A549 (cell line): ENCODE measurements at regions not wholly inside any gene's neighbourhood (a gene's known extent, or its start where the extent isn't known, plus 50 kb on each side); places are given as distances from the start of the nearest gene placed in this dataset.

Experiments used
- ATAC-seq, 2 experiments: fragments of 200-7000 bp in 1 of 2; fragments of >200 bp in 1 of 2; cut with Nextera tagmentation in 1 of 2; cut with Tn5 transposase in 1 of 2; 3 replicates each; pipeline versions ENCODE4 v1.8.0 to v1.9.1; 2018 to 2020; ENCODE audit warnings: mild to moderate bottlenecking in 1 of 2, moderate library complexity in 1 of 2
- CTCF ChIA-PET: fragments of 300-600 bp; sonication (Branson Sonifier 250); formaldehyde crosslinking; extraction: SDS; loops from one replicate; lab custom pipeline; 2021; ENCODE audit warnings: antibody characterized with exemption, inconsistent platforms; lab: Yijun Ruan, JAX
- POLR2A ChIA-PET: fragments of 350-600 bp; formaldehyde crosslinking; extraction: SDS; loops from one replicate; lab custom pipeline; 2021; ENCODE audit warnings: antibody characterized with exemption, inconsistent platforms; lab: Yijun Ruan, JAX
- DNase-seq, 2 experiments: peaks; one replicate each; pipeline versions ENCODE4 v3.0.0 to v3.0.0-alpha.2; 2011 to 2016; ENCODE audit warnings: low read depth in 1 of 2, low spot score in 1 of 2
- FAIRE-seq: peaks from 2 replicates; lab custom pipeline; 2011; peaks lifted over from hg19 to GRCh38; lab: Jason Lieb, UNC
- H3K27ac ChIP-seq, 2 experiments: fragments of >200 bp; sonication (Bioruptor Twin); formaldehyde crosslinking; 3 replicates each; pipeline ENCODE4 v1.5.1; 2016 to 2017
- H3K4me1 ChIP-seq: fragments of >200 bp; sonication (Bioruptor Twin); formaldehyde crosslinking; 3 replicates; pipeline ENCODE4 v1.6.1; 2016
- H3K4me2 ChIP-seq: fragments of >200 bp; sonication (Bioruptor Twin); formaldehyde crosslinking; 3 replicates; pipeline ENCODE4 v1.6.1; 2016
- H3K4me3 ChIP-seq: fragments of >200 bp; sonication (Bioruptor Twin); formaldehyde crosslinking; 3 replicates; pipeline ENCODE4 v1.5.1; 2016
- H3K9me3 ChIP-seq: fragments of >200 bp; sonication (Bioruptor Twin); formaldehyde crosslinking; 3 replicates; pipeline ENCODE4 v1.6.1; 2016
- BHLHE40 ChIP-seq: IDR thresholded peaks from 2 replicates; pipeline ENCODE4 v1.6.1; 2012; ENCODE audit warnings: low read depth, low read length, inconsistent platforms
- CBX2 ChIP-seq: fragments of 200-600 bp; sonication (generic); IDR thresholded peaks from 2 replicates; pipeline ENCODE4 v1.6.1; 2016; ENCODE audit warnings: low read depth, mild to moderate bottlenecking, borderline replicate concordance
- EHF ChIP-seq: fragments of 250-450 bp; sonication (Bioruptor Pico); IDR thresholded peaks from 2 replicates; pipeline ENCODE4 v1.5.0; 2020; ENCODE audit warnings: mild to moderate bottlenecking
- EP300 ChIP-seq, 2 experiments: fragments of >200 bp; sonication (Bioruptor Twin); formaldehyde crosslinking; IDR thresholded peaks; 2 replicates in 1 of 2; 3 replicates in 1 of 2; pipeline ENCODE4 v1.6.1; 2016 to 2017
- ESRRA ChIP-seq: fragments of 150-350 bp; IDR thresholded peaks from 2 replicates; pipeline ENCODE4 v1.6.1; 2014; ENCODE audit warnings: mild to moderate bottlenecking, low read length, borderline replicate concordance
- FOSB ChIP-seq: fragments of 250-450 bp; sonication (Bioruptor Pico); IDR thresholded peaks from 2 replicates; pipeline ENCODE4 v1.5.0; 2020; ENCODE audit warnings: mild to moderate bottlenecking, moderate library complexity
- HOXA7 ChIP-seq: fragments of 250-450 bp; sonication (Bioruptor Pico); IDR thresholded peaks from 2 replicates; pipeline ENCODE4 v1.5.0; 2020; ENCODE audit warnings: mild to moderate bottlenecking, moderate library complexity
- HOXB5 ChIP-seq: fragments of 250-450 bp; sonication (Bioruptor Pico); IDR thresholded peaks from 2 replicates; pipeline ENCODE4 v1.5.0; 2020; ENCODE audit warnings: mild to moderate bottlenecking, moderate library complexity
- KDM5A ChIP-seq: fragments of 200-600 bp; sonication (generic); IDR thresholded peaks from 2 replicates; pipeline ENCODE4 v1.6.1; 2016; ENCODE audit warnings: antibody characterized with exemption, mild to moderate bottlenecking
- MYC ChIP-seq: IDR thresholded peaks from 2 replicates; pipeline ENCODE4 v1.6.1; 2012; ENCODE audit warnings: mild to moderate bottlenecking, inconsistent platforms, low read length, improper control_type of control experiment, borderline replicate concordance
- NFE2L2 ChIP-seq: fragments of 150-350 bp; conservative IDR thresholded peaks from 2 replicates; pipeline ENCODE4 v1.6.1; 2014; ENCODE audit warnings: low read length
- NPAS2 ChIP-seq: fragments of 250-450 bp; sonication (Bioruptor Pico); IDR thresholded peaks from 2 replicates; pipeline ENCODE4 v1.8.0; 2022; ENCODE audit warnings: mild to moderate bottlenecking, moderate library complexity, borderline replicate concordance
- NR3C1 ChIP-seq: fragments of >200 bp; sonication (Bioruptor Twin); formaldehyde crosslinking; IDR thresholded peaks from 3 replicates; pipeline ENCODE4 v1.6.1; 2017
- PHF8 ChIP-seq: fragments of 200-600 bp; sonication (generic); IDR thresholded peaks from 2 replicates; pipeline ENCODE4 v1.6.1; 2016; ENCODE audit warnings: low read depth, mild to moderate bottlenecking, antibody characterized with exemption, moderate library complexity, borderline replicate concordance
- POLR2A ChIP-seq: IDR thresholded peaks from 2 replicates; pipeline ENCODE4 v1.6.1; 2012; ENCODE audit warnings: mild to moderate bottlenecking, low read length
- RARB ChIP-seq: fragments of 250-450 bp; sonication (Bioruptor Pico); IDR thresholded peaks from 2 replicates; pipeline ENCODE4 v1.8.0; 2021; ENCODE audit warnings: mild to moderate bottlenecking, moderate library complexity
- RCOR1 ChIP-seq: fragments of 150-350 bp; IDR thresholded peaks from 2 replicates; pipeline ENCODE4 v1.6.1; 2014; ENCODE audit warnings: antibody characterized with exemption, low read length, low read depth
- RFX5 ChIP-seq: fragments of 450-650 bp; IDR thresholded peaks from 2 replicates; pipeline ENCODE4 v1.7.1; 2014; ENCODE audit warnings: antibody characterized with exemption, mild to moderate bottlenecking, moderate library complexity
- RNF2 ChIP-seq: fragments of 200-600 bp; sonication (generic); IDR thresholded peaks from 2 replicates; pipeline ENCODE4 v1.6.1; 2016; ENCODE audit warnings: low read depth, mild to moderate bottlenecking, antibody characterized with exemption, moderate library complexity, borderline replicate concordance
- SMC3 ChIP-seq: fragments of >200 bp; sonication (Bioruptor Twin); formaldehyde crosslinking; IDR thresholded peaks from 3 replicates; pipeline ENCODE4 v1.6.1; 2018; ENCODE audit warnings: inconsistent platforms
- SREBF2 ChIP-seq: fragments of 450-650 bp; IDR thresholded peaks from 2 replicates; pipeline ENCODE4 v1.6.1; 2014; ENCODE audit warnings: mild to moderate bottlenecking, moderate library complexity
- TP53 ChIP-seq: fragments of 250-450 bp; sonication (Bioruptor Pico); IDR thresholded peaks from 2 replicates; pipeline ENCODE4 v1.5.0; 2021; ENCODE audit warnings: mild to moderate bottlenecking, moderate library complexity
- WGBS: methylation state at CpG from one replicate; pipeline ENCODE4 v1.1.6; 2017; ENCODE audit errors: missing lambda C conversion rate; 5-methylcytosine and 5-hydroxymethylcytosine counted together
- TF ChIP-seq, protein P1 (sequence below): fragments of >200 bp; sonication (Bioruptor Twin); formaldehyde crosslinking; IDR thresholded peaks from 2 replicates; pipeline ENCODE4 v1.6.1; 2016
- TF ChIP-seq, protein P2 (sequence below): IDR thresholded peaks from 2 replicates; pipeline ENCODE4 v1.6.1; 2012
- TF ChIP-seq, protein P3 (sequence below): fragments of >200 bp; sonication (Bioruptor Twin); formaldehyde crosslinking; IDR thresholded peaks from 3 replicates; pipeline ENCODE4 v1.6.1; 2016
- TF ChIP-seq, protein P4 (sequence below): fragments of 250-450 bp; sonication (Bioruptor Pico); IDR thresholded peaks from 2 replicates; pipeline ENCODE4 v1.5.0; 2021; ENCODE audit warnings: mild to moderate bottlenecking, moderate library complexity, borderline replicate concordance

DNA sequence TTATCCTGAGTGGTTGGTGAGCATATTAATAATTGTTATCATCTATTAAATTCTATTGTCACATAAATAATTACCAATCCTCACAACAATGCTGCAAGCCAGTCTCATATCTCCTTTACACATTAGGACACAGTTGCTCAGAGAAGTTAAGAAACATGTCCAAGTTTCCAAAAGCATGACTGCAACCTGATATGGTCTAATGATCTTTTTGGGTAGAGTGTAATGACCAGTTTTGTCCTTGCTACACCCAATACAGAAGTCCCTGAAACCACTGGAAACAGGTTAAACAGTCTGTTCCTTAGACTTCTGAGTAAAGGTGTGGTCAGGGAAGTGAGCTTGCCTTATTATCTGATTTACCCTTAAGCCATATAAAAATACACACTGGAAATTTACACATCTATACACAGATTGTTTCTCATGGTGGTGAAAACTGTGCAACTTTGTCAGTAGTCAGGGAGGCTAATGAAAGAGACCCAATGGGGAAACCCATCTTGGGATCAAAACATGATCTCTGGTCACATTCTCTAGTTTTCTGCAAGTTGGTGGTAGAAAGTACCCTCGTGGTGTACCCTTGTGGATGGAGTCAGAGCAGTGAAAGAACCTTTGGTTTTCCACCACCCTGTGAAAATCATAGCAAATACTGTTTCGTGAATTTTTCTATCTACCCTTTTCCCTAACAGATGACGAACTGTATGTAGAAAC, 146.0 kb upstream of the KLF12 start:
- ChIA-PET CTCF (no interaction called here), POLR2A (no interaction called here)
- Histone ChIP-seq H3K4me1 (no peaks in the 10 kb centered on the region), H3K4me3 (no peak overlapping the region), H3K9me3 (no peaks in the 10 kb centered on the region), H3K27ac (no peak overlapping the region), H3K4me2 (no peak overlapping the region)
- ATAC-seq, result no peak
- FAIRE-seq, result no peak
- no peak for TF ChIP-seq TP53
- no peak for TF ChIP-seq SREBF2
- TF ChIP-seq, protein P1, sequence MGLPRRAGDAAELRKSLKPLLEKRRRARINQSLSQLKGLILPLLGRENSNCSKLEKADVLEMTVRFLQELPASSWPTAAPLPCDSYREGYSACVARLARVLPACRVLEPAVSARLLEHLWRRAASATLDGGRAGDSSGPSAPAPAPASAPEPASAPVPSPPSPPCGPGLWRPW, result no peak
- TF ChIP-seq, protein P2, sequence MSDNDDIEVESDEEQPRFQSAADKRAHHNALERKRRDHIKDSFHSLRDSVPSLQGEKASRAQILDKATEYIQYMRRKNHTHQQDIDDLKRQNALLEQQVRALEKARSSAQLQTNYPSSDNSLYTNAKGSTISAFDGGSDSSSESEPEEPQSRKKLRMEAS, result no peak
- no peak for TF ChIP-seq HOXB5
- no peak for TF ChIP-seq MYC
- TF ChIP-seq KDM5A, result no peak
- no peak for TF ChIP-seq NR3C1
- TF ChIP-seq FOSB, result no peak
- no peak for TF ChIP-seq EHF (CRISPR knock-in tag)
- no peak for TF ChIP-seq RCOR1
- no peak for TF ChIP-seq NPAS2 (CRISPR knock-in tag)
- TF ChIP-seq NFE2L2, result no peak
- TF ChIP-seq RNF2, result no peak
- WGBS, result 19% methylated on average over 3 of the region's 3 CpGs
- no peak for DNase-seq

DNA sequence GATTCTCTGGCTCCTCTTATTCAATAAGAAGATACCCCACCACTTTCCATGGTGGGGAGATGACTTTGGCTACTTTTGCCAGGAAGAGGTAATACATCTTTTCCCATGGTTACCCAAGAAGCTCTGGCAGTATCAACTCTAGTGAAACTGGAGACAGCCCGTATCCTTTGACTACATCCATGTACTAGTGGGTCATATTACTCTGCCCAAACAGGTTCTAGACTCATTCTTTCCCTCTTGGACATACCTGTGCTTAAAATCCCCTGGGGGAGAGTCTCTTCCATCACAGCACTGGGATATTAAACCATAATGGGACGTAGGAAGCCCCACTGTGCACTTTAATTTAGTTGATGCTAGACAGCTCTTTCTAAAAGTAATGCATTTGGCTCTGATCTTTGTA, 144.7 kb upstream of the KLF12 start:
- WGBS, result 51% methylated on average over 2 of the region's 2 CpGs
- no peaks in the 10 kb centered on the region for H3K4me1 ChIP-seq
- no peak overlapping the region for H3K4me3 ChIP-seq
- TF ChIP-seq ESRRA, result no peak
- TF ChIP-seq EP300 (IDR thresholded peaks at IDR 0.05), result no peak
- TF ChIP-seq CBX2, result no peak
- TF ChIP-seq RFX5, result no peak
- TF ChIP-seq RARB (CRISPR knock-in tag), result no peak
- no peak for TF ChIP-seq SMC3
- TF ChIP-seq HOXA7, result no peak
- no peak for TF ChIP-seq HOXB5
- no peak for TF ChIP-seq NR3C1
- no peak for TF ChIP-seq RNF2
- FAIRE-seq (no peak), ATAC-seq (no peak), DNase-seq (no peak)
- no peak overlapping the region for H3K27ac ChIP-seq
- no peak overlapping the region for H3K4me2 ChIP-seq
- POLR2A ChIA-PET, result no interaction called here
- no peaks in the 10 kb centered on the region for H3K9me3 ChIP-seq
- CTCF ChIA-PET, result no interaction called here

DNA sequence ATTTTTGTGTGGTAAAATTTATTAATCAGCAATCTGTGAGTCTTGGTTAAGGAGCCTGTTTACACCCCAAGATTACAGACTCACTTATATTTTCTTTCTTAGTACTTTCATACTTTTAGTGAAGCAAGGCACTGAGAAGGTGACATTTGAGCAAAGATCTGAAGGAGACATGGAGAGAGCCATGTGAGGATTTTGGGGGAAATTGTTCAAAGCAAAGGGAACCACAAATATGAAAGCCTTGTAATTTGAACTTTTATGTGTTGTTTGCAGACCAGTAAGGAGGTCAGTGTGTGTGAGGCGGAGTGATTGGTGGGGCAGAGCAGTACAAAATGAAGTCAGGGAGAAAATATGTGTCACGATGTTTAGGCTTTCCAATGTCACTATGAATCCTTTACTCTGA, 140.7 kb upstream of the KLF12 start:
- Histone ChIP-seq H3K4me3 (no peak overlapping the region), H3K27ac (no peak overlapping the region), H3K9me3 (peaks cover 2% of the 10 kb centered on the region; the same call in 1 of the 3 replicates), H3K4me2 (no peak overlapping the region), H3K4me1 (no peaks in the 10 kb centered on the region)
- WGBS, result 56% methylated on average over 2 of the region's 2 CpGs
- ATAC-seq (no peak), FAIRE-seq (no peak), DNase-seq (no peak)
- ChIA-PET CTCF (interaction anchor here (0.8 kb wide), 1 partner anchor 439 kb away, joined by 3 read pairs; no protein-coding TSS in a partner anchor), POLR2A (no interaction called here)
- TF ChIP-seq MYC (no peak), FOSB (no peak), PHF8 (no peak), HOXB5 (no peak), ESRRA (no peak), SREBF2 (no peak), BHLHE40 (no peak), POLR2A (no peak), RARB (CRISPR knock-in tag) (no peak), NFE2L2 (no peak)
- TF ChIP-seq, protein P3, sequence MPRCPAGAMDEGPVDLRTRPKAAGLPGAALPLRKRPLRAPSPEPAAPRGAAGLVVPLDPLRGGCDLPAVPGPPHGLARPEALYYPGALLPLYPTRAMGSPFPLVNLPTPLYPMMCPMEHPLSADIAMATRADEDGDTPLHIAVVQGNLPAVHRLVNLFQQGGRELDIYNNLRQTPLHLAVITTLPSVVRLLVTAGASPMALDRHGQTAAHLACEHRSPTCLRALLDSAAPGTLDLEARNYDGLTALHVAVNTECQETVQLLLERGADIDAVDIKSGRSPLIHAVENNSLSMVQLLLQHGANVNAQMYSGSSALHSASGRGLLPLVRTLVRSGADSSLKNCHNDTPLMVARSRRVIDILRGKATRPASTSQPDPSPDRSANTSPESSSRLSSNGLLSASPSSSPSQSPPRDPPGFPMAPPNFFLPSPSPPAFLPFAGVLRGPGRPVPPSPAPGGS, result no peak
- TF ChIP-seq, protein P4, sequence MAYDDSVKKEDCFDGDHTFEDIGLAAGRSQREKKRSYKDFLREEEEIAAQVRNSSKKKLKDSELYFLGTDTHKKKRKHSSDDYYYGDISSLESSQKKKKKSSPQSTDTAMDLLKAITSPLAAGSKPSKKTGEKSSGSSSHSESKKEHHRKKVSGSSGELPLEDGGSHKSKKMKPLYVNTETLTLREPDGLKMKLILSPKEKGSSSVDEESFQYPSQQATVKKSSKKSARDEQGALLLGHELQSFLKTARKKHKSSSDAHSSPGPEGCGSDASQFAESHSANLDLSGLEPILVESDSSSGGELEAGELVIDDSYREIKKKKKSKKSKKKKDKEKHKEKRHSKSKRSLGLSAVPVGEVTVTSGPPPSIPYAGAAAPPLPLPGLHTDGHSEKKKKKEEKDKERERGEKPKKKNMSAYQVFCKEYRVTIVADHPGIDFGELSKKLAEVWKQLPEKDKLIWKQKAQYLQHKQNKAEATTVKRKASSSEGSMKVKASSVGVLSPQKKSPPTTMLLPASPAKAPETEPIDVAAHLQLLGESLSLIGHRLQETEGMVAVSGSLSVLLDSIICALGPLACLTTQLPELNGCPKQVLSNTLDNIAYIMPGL (CRISPR knock-in tag), result no peak
- TF ChIP-seq, protein P2, result no peak
